Calu3 (cell line): ENCODE measurements at regions not wholly inside any gene's neighbourhood (a gene's known extent, or its start where the extent isn't known, plus 50 kb on each side); places are given as distances from the start of the nearest gene placed in this dataset.

Source experiments
- BruUV-seq: library from RNA; stranded (reverse); fragments of 400-500 nt; replicated peaks from 2 replicates; lab custom pipeline; 2021; lab: Mats Ljungman, UMichigan
- CTCF ChIA-PET: fragments of 300-600 bp; sonication (Branson Sonifier 250); formaldehyde crosslinking; loops from one replicate; lab custom pipeline; 2022; ENCODE audit warnings: antibody characterized with exemption; lab: Charles Lee
- DNase-seq: peaks from one replicate; pipeline ENCODE4 v3.0.0; 2022
- H3K27ac Mint-ChIP-seq: one replicate; pipeline ENCODE4 v1.8.0; 2022; ENCODE audit warnings: mixed read lengths; ENCODE audit not compliant: unreplicated experiment
- H3K27me3 Mint-ChIP-seq: one replicate; pipeline ENCODE4 v1.8.0; 2022; ENCODE audit warnings: mixed read lengths; ENCODE audit not compliant: unreplicated experiment
- H3K36me3 Mint-ChIP-seq: one replicate; pipeline ENCODE4 v1.8.0; 2022; ENCODE audit warnings: mild to moderate bottlenecking, moderate library complexity, mixed read lengths; ENCODE audit not compliant: insufficient read depth, unreplicated experiment
- H3K4me1 Mint-ChIP-seq: one replicate; pipeline ENCODE4 v1.8.0; 2022; ENCODE audit warnings: mild to moderate bottlenecking, low read depth, mixed read lengths; ENCODE audit not compliant: unreplicated experiment
- H3K4me3 Mint-ChIP-seq: one replicate; pipeline ENCODE4 v1.8.0; 2022; ENCODE audit warnings: mild to moderate bottlenecking, low read depth, moderate library complexity, mixed read lengths; ENCODE audit not compliant: unreplicated experiment
- H3K9me3 Mint-ChIP-seq: one replicate; pipeline ENCODE4 v1.8.0; 2022; ENCODE audit warnings: low read depth, mixed read lengths; ENCODE audit not compliant: unreplicated experiment
- CTCF ChIP-seq: fragments of 200-600 bp; IDR thresholded peaks from one replicate; pipeline ENCODE4 v1.8.0; 2022; ENCODE audit warnings: antibody characterized with exemption; ENCODE audit not compliant: unreplicated experiment
- intact Hi-C: fragments of 100-400 bp; cut with micrococcal nuclease; formaldehyde crosslinking; loops from one replicate; pipeline ENCODE4 v1.10.0; 2022; ENCODE audit not compliant: unreplicated experiment

- H3K4me1 Mint-ChIP-seq: no peaks in the 10 kb centered on the region
- H3K4me3 Mint-ChIP-seq: no peak overlapping the region
- H3K9me3 Mint-ChIP-seq: no peaks in the 10 kb centered on the region
- no peaks in the 10 kb centered on the region for H3K36me3 Mint-ChIP-seq
- CTCF ChIA-PET: interaction anchor here (0.5 kb wide), 1 partner anchor 45 kb away, joined by 4 read pairs; no protein-coding TSS in a partner anchor
- no peak for TF ChIP-seq CTCF
- H3K27me3 Mint-ChIP-seq: no peaks in the 10 kb centered on the region
- DNase-seq: no peak
- H3K27ac Mint-ChIP-seq: no peak overlapping the region
- no TSS peak for BruUV-seq
- intact Hi-C loops: no loop called here
Measured at GRCh38 chr2:181372646-181373040, 84.5 kb upstream of the ITGA4 start.

- Mint-ChIP-seq H3K9me3 (no peaks in the 10 kb centered on the region), H3K36me3 (no peaks in the 10 kb centered on the region), H3K27ac (no peak overlapping the region), H3K27me3 (no peaks in the 10 kb centered on the region), H3K4me1 (no peaks in the 10 kb centered on the region), H3K4me3 (no peak overlapping the region)
- DNase-seq: no peak
- no TSS peak for BruUV-seq
- no peak for TF ChIP-seq CTCF
- intact Hi-C loops: no loop called here
- CTCF ChIA-PET: no interaction called here
Measured at GRCh38 chr2:181374781-181375675, 82.2 kb upstream of the ITGA4 start.

- Mint-ChIP-seq H3K4me1 (no peaks in the 10 kb centered on the region), H3K36me3 (no peaks in the 10 kb centered on the region), H3K9me3 (no peaks in the 10 kb centered on the region), H3K27me3 (no peaks in the 10 kb centered on the region), H3K4me3 (no peak overlapping the region), H3K27ac (no peak overlapping the region)
- CTCF ChIA-PET: no interaction called here
- no peak for DNase-seq
- TF ChIP-seq CTCF: no peak
- intact Hi-C loops: no loop called here
- no TSS peak for BruUV-seq
Measured at GRCh38 chr2:181376442-181376841, 80.7 kb upstream of the ITGA4 start.

- Mint-ChIP-seq H3K27me3 (no peaks in the 10 kb centered on the region), H3K4me3 (no peak overlapping the region), H3K9me3 (no peaks in the 10 kb centered on the region), H3K4me1 (no peaks in the 10 kb centered on the region), H3K36me3 (no peaks in the 10 kb centered on the region), H3K27ac (no peak overlapping the region)
- DNase-seq: no peak
- no TSS peak for BruUV-seq
- TF ChIP-seq CTCF: no peak
- intact Hi-C loops: no loop called here
- CTCF ChIA-PET: no interaction called here
Measured at GRCh38 chr2:181376999-181377398, 80.2 kb upstream of the ITGA4 start.
